Karpas-422 (cell line): ENCODE measurements at regions not wholly inside any gene's neighbourhood (a gene's known extent, or its start where the extent isn't known, plus 50 kb on each side); places are given as distances from the start of the nearest gene placed in this dataset.
A peak's percentile ranks its signal among the peaks of the same experiment; 100 is the strongest.

Source experiments
- DNase-seq: peaks from one replicate; pipeline ENCODE4 v3.0.0-alpha.2; 2015
- H2AFZ ChIP-seq: fragments of 200-600 bp; sonication (generic); 2 replicates; pipeline ENCODE4 v1.6.1; 2014; ENCODE audit warnings: antibody characterized with exemption, low read length, mixed read lengths
- H3K27ac ChIP-seq: fragments of 200-600 bp; sonication (generic); 2 replicates; pipeline ENCODE4 v1.5.1; 2014; ENCODE audit warnings: mild to moderate bottlenecking, low read length, moderate library complexity
- H3K27me3 ChIP-seq: fragments of 200-600 bp; sonication (generic); 2 replicates; pipeline ENCODE4 v1.6.1; 2014; ENCODE audit warnings: low read length, mixed read lengths
- H3K36me3 ChIP-seq: fragments of 200-600 bp; sonication (generic); 2 replicates; pipeline ENCODE4 v1.6.1; 2014; ENCODE audit warnings: low read length, mixed read lengths; ENCODE audit not compliant: insufficient read depth
- H3K4me1 ChIP-seq: fragments of 200-600 bp; sonication (generic); 2 replicates; pipeline ENCODE4 v1.6.1; 2014; ENCODE audit warnings: mild to moderate bottlenecking, low read length, mixed read lengths
- H3K4me2 ChIP-seq: fragments of 200-600 bp; sonication (generic); 2 replicates; pipeline ENCODE4 v1.6.1; 2014; ENCODE audit warnings: low read length, low read depth, mild to moderate bottlenecking; ENCODE audit not compliant: poor library complexity, severe bottlenecking
- H3K4me3 ChIP-seq: fragments of 200-600 bp; sonication (generic); 2 replicates; pipeline ENCODE4 v1.5.1; 2014; ENCODE audit warnings: mild to moderate bottlenecking, antibody characterized with exemption, low read length, mixed read lengths
- H3K79me2 ChIP-seq: fragments of 200-600 bp; sonication (generic); 2 replicates; pipeline ENCODE4 v1.6.1; 2014; ENCODE audit warnings: mild to moderate bottlenecking, low read length, mixed read lengths
- H3K9ac ChIP-seq: fragments of 200-600 bp; sonication (generic); 2 replicates; pipeline ENCODE4 v1.6.0; 2014; ENCODE audit warnings: low read length
- H3K9me2 ChIP-seq: fragments of 200-600 bp; sonication (generic), shearing (Covaris generic); replicated peaks from 2 replicates; pipeline ENCODE4 v1.6.0; 2014; ENCODE audit warnings: mild to moderate bottlenecking, low read length, moderate library complexity; ENCODE audit not compliant: insufficient read depth
- H3K9me3 ChIP-seq: fragments of 300-700, 200-600 bp; sonication (generic); 2 replicates; pipeline ENCODE4 v1.6.1; 2014; ENCODE audit warnings: low read length, mixed read lengths
- H4K20me1 ChIP-seq: fragments of 200-600 bp; sonication (generic); 2 replicates; pipeline ENCODE4 v1.6.1; 2014; ENCODE audit warnings: mild to moderate bottlenecking, antibody characterized with exemption, low read length, low read depth; ENCODE audit not compliant: insufficient read depth

DNA sequence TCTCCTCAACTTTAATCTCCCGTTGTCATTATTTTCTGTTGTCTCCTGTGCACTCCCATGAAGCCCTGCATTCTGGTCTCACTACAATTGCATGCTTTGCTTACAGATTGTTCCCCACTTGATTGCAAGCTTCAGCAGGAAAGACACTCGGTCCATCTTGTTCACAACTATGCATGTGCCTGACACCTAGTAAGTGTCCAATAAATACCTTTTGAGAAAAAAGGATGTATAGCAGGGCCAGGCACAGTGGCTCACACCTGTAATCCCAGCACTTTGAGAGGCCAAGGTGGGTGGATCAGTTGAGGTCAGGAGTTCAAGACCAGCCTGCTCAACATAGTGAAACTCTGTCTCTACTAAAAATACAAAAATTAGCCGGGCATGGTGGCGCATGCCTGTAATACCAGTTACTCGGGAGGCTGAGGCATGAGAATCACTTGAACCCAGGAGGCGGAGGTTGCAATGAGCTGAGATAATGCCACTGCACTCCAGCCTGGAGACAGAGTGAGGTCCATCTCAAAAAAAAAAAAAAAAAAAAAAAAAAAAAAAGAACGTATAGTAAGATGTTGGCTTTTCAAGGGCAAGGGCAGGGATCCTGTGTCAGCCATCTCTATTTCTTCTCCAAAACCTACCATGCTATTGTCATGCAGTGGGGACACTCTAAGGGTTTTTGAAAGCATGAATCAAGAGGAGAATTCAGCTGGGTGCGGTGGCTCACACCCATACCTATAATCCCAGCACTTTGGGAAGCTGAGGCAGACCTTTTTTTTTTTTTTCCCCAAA is 338.3 kb downstream of the MYCN start:
- Histone ChIP-seq H3K4me1 (no peaks in the 10 kb centered on the region), H2AFZ (no peak overlapping the region), H3K9me3 (no peaks in the 10 kb centered on the region), H3K9me2 (no peaks in the 10 kb centered on the region), H3K36me3 (no peaks in the 10 kb centered on the region), H3K27ac (no peak overlapping the region), H4K20me1 (no peaks in the 10 kb centered on the region), H3K4me2 (no peak overlapping the region), H3K9ac (no peak overlapping the region), H3K4me3 (no peak overlapping the region), H3K79me2 (no peaks in the 10 kb centered on the region), H3K27me3 (no peaks in the 10 kb centered on the region)
- DNase-seq: peak; percentile 6

DNA sequence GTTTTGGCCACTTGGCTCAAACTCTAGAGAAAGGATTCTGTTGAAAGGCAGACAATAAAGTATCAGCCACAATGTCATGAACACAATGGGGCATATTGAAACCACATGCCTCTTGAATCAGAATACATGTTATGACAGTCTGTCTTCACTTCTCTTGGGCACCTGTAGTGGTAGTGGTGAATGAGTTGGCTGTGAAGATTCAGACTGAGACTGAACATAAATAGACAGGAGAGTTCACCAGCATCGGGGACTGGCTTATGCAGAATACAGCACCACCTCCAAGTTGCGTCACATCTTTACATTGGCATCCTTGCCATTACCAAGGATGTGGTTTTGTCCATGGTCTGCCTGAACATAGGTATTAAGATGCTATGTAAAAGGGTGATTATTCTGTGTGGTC is 336.8 kb downstream of the MYCN start:
- H4K20me1 ChIP-seq: no peaks in the 10 kb centered on the region
- H3K4me2 ChIP-seq: no peak overlapping the region
- DNase-seq: no peak
- H2AFZ ChIP-seq: no peak overlapping the region
- H3K9me2 ChIP-seq: no peaks in the 10 kb centered on the region
- no peak overlapping the region for H3K9ac ChIP-seq
- H3K79me2 ChIP-seq: no peaks in the 10 kb centered on the region
- no peak overlapping the region for H3K27ac ChIP-seq
- H3K36me3 ChIP-seq: no peaks in the 10 kb centered on the region
- H3K27me3 ChIP-seq: no peaks in the 10 kb centered on the region
- H3K9me3 ChIP-seq: no peaks in the 10 kb centered on the region
- no peak overlapping the region for H3K4me3 ChIP-seq
- H3K4me1 ChIP-seq: no peaks in the 10 kb centered on the region

DNA sequence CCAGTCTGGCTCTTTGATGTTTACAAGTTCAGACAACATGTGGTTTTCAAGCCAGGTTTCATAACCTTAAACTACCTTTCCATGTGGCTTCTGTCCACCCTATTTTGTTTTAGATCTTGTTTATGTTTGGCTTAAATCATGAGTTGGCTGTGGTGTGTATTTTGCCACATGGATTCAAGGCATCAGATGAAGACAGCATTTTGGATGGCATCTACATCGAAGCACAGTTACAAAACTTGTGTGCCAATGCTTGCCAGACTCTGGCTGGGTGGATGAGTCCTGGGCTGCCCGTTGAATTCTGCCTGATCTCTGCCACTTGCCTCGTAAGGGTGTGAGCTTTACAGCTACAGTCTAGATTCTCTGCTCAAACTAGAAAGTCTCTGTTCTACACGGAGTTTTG is 335.3 kb downstream of the MYCN start:
- no peak overlapping the region for H3K27ac ChIP-seq
- no peaks in the 10 kb centered on the region for H3K27me3 ChIP-seq
- no peak overlapping the region for H3K4me3 ChIP-seq
- H3K4me2 ChIP-seq: no peak overlapping the region
- no peak overlapping the region for H2AFZ ChIP-seq
- H3K4me1 ChIP-seq: no peaks in the 10 kb centered on the region
- DNase-seq: no peak
- no peaks in the 10 kb centered on the region for H3K79me2 ChIP-seq
- no peaks in the 10 kb centered on the region for H3K9me2 ChIP-seq
- H3K9ac ChIP-seq: no peak overlapping the region
- H3K9me3 ChIP-seq: no peaks in the 10 kb centered on the region
- H4K20me1 ChIP-seq: no peaks in the 10 kb centered on the region
- H3K36me3 ChIP-seq: no peaks in the 10 kb centered on the region

DNA sequence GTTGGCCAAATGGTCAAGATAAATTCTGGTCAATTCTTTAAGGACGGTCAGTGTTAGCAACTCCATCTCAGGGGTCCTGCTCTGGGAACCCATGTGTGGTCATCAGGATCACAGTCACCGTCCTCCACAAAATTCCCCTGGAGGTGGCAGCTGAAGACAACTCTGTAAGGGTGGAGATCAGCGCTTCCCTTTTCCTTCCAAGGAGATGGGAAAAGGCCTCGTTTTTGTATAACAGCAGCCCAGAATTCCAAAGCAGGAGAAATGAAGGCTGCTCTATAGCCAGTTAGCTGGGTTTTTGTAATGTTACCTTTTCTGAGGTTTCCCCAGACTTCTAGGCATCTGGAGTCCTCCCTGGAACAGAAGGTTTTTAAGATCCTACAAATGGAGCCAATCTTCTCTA is 334.8 kb downstream of the MYCN start:
- Histone ChIP-seq H3K79me2 (no peaks in the 10 kb centered on the region), H3K9me2 (no peaks in the 10 kb centered on the region), H4K20me1 (no peaks in the 10 kb centered on the region), H3K9ac (no peak overlapping the region), H3K4me1 (no peaks in the 10 kb centered on the region), H2AFZ (no peak overlapping the region), H3K4me2 (no peak overlapping the region), H3K27me3 (no peaks in the 10 kb centered on the region), H3K27ac (no peak overlapping the region), H3K36me3 (no peaks in the 10 kb centered on the region), H3K4me3 (no peak overlapping the region), H3K9me3 (no peaks in the 10 kb centered on the region)
- peak; percentile 19 for DNase-seq

DNA sequence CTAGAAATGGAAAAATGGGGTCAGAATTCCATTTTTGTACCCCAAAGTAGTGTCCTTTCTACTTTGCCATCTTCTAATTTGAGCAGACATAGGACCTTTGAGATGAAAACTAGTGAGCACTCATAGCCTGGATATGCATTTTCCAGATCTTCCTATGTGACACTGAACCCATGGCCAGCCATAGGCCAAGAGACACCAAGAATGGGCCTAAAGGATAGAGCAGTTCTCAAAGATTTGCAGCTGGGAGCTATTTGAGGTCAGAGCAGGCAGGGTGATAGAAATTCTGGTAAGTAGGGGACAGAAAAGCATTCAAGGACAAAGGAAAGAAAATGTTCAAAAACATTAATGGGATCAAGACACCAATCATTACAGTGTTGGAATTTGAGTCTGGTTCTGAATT is 332.8 kb downstream of the MYCN start:
- Histone ChIP-seq H3K27ac (no peak overlapping the region), H3K9me3 (no peaks in the 10 kb centered on the region), H3K36me3 (no peaks in the 10 kb centered on the region), H2AFZ (no peak overlapping the region), H3K79me2 (no peaks in the 10 kb centered on the region), H3K4me3 (no peak overlapping the region), H3K4me1 (no peaks in the 10 kb centered on the region), H4K20me1 (no peaks in the 10 kb centered on the region), H3K9ac (no peak overlapping the region), H3K9me2 (no peaks in the 10 kb centered on the region), H3K27me3 (no peaks in the 10 kb centered on the region), H3K4me2 (no peak overlapping the region)
- DNase-seq: peak; percentile 28

DNA sequence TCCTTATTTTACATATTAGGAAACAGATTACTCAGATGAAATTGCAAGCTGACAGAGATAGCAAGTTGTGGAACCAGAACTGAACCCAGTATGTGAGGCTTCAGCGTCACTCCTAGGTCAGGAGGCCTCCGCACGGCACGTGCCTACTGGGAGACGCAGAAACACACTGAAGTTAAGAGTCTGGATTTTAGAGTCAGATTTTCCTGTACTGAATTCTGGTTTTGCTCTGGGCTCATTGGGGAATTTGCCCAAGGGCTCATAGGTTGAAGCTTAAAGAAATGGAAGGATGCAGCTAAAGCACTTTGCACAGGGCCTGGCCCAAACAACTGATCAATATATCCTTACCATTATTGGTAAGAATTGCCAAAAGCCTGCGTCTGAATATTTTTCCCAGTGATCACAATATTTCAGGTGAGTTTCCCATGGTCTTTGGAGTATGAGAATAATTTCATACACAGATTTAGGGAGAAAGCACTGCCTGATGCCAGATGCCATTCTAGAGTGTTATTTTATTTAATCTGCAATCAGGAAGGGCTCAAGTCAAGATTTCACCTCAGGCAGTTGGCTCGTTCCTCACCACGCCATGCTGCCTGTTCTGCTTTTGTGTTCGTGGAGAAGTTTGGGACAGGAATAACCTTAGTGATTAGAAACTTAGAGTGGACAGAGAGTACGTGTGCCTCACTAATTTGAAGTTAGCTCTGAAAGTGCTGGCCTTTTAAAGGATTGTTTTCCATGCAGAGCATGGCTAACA is 331.9 kb downstream of the MYCN start:
- no peaks in the 10 kb centered on the region for H3K4me1 ChIP-seq
- no peak overlapping the region for H2AFZ ChIP-seq
- peak; percentile 16 for DNase-seq
- no peaks in the 10 kb centered on the region for H3K79me2 ChIP-seq
- no peak overlapping the region for H3K9ac ChIP-seq
- H3K27me3 ChIP-seq: no peaks in the 10 kb centered on the region
- H3K9me3 ChIP-seq: no peaks in the 10 kb centered on the region
- no peak overlapping the region for H3K27ac ChIP-seq
- H3K36me3 ChIP-seq: no peaks in the 10 kb centered on the region
- no peaks in the 10 kb centered on the region for H3K9me2 ChIP-seq
- no peak overlapping the region for H3K4me3 ChIP-seq
- H4K20me1 ChIP-seq: no peaks in the 10 kb centered on the region
- H3K4me2 ChIP-seq: no peak overlapping the region

DNA sequence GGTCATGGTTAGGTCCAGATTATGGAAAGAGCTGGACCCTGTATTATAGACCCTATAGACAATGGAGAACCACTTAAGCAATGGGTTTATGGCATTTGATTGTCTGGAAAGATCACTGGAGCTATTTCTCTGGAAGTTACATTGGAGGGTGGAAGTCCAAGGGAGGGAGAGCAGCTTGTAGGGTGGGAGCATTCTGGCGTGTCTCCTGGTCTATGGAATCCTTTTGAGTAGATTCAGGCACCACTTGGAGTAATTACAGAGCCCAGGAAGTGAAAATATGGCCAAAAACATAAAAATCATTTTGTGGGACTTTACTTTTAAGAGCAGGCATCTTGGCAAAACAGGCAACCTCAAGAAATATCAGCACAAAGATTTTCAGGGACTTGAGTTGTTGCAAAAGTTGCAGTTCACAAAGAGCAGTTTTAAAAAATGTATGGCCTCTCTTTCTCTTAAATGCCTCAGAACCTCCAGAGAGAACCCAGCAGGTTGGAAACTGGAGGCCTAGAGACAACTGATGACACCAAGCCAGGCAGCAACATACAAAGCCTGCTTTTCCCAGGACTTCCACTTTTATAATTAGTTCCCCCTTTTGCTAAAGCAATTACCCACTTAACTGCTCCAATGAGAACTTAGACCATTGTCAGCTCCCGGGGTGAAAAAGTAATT is 331.0 kb downstream of the MYCN start:
- no peak overlapping the region for H3K4me2 ChIP-seq
- no peaks in the 10 kb centered on the region for H3K36me3 ChIP-seq
- DNase-seq: no peak
- no peaks in the 10 kb centered on the region for H3K4me1 ChIP-seq
- no peaks in the 10 kb centered on the region for H3K9me3 ChIP-seq
- no peak overlapping the region for H3K4me3 ChIP-seq
- H3K27me3 ChIP-seq: no peaks in the 10 kb centered on the region
- H3K9me2 ChIP-seq: no peaks in the 10 kb centered on the region
- H3K79me2 ChIP-seq: no peaks in the 10 kb centered on the region
- no peak overlapping the region for H3K27ac ChIP-seq
- H3K9ac ChIP-seq: no peak overlapping the region
- no peaks in the 10 kb centered on the region for H4K20me1 ChIP-seq
- H2AFZ ChIP-seq: no peak overlapping the region

DNA sequence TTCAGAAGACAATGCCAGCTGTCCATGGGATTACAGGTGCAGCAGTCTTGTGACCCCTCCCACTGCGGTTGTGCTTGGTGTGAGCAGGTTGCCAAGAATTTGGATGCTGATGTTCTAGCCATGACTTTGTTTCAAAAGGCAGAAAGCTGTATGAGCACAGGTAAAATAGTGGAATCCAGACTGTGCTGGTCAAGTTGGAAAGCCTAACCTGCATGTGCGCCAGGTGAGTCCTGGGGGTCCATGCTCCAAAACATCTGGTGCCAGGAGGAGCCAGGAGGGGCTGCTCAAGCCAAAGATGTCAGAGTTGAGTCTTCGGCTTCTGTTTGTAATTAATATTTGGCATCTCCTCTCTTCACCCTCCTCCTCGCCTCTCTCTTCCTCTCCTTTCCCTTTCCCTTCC is 330.1 kb downstream of the MYCN start:
- no peaks in the 10 kb centered on the region for H3K9me2 ChIP-seq
- no peak overlapping the region for H3K9ac ChIP-seq
- no peaks in the 10 kb centered on the region for H3K36me3 ChIP-seq
- H3K4me2 ChIP-seq: no peak overlapping the region
- no peak overlapping the region for H2AFZ ChIP-seq
- H3K79me2 ChIP-seq: no peaks in the 10 kb centered on the region
- no peaks in the 10 kb centered on the region for H3K9me3 ChIP-seq
- no peaks in the 10 kb centered on the region for H3K27me3 ChIP-seq
- DNase-seq: no peak
- no peak overlapping the region for H3K27ac ChIP-seq
- H4K20me1 ChIP-seq: no peaks in the 10 kb centered on the region
- H3K4me3 ChIP-seq: no peak overlapping the region
- H3K4me1 ChIP-seq: no peaks in the 10 kb centered on the region
